ENCODE measurements at regions not wholly inside any gene's neighbourhood (a gene's known extent, or its start where the extent isn't known, plus 50 kb on each side); places are given as distances from the start of the nearest gene placed in this dataset.
"Not testable (repeated sequence)": the region's sequence is repeated elsewhere in the genome, so short reads cannot be mapped to it uniquely, and the experiment has no call there.

DNA sequence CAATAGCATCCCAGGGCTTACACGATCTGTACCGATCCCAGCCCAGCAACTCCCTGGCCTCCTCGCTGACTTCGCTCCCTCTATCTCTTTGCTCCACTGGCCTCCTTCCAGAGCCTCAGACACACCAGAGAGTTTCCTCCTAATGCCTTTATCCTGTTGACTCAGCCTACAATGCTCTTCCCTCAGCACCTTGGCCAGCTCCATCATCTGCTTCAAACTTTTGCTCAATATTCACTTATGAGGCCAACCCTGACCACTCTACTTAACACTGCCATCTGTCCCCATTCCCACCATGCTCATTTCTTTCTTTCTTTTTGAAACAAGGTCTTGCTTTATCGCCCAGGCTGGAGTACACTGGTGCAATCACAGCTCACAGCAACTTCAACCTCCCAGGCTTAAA lies 180.9 kb downstream of the CEP170 start:
- in situ Hi-C loops (cut with HindIII; ENCODE audit: low sequenced_read_pairs): not testable (repeated sequence)

DNA sequence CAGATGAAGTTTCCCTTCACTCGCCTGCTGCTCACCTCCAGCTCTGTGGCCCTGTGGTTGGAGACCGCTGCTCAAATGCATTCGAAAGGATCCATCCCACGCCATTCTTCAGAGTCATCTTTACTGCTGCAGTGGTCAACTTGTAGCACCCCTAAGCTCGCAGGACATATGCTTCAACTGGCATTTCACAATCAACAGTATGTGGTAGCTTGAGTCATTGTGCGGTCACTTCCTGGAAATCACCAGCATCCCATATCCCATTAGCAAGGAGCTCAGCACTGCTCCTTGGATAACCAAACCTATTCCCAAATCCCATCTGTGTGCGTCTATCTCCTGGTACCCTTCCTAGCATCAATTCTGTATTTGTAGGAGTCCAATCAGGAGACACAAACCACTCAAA lies 188.0 kb downstream of the CEP170 start:
- in situ Hi-C loops (cut with HindIII; ENCODE audit: low sequenced_read_pairs): not testable (repeated sequence)

DNA sequence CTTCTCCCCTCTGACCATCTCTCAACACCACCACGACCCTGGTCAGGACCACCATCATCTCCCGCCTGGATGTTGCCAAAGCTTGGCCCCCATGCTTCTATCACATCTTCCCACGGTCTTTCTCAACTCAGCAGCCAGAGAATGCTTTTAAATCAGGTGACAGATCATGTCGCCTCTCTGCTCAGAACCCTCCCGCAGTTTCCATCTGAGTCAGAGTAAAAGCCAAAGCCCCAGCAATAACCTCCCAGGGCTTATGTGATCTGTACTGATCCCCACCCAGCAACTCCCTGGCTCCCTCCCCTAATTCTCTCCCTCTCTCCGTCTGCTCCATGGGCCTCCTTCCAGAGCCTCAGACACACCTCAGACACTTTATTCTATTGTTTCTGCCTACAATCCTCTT lies 193.1 kb downstream of the CEP170 start:
- in situ Hi-C loops (cut with HindIII; ENCODE audit: low sequenced_read_pairs): not testable (repeated sequence)

DNA sequence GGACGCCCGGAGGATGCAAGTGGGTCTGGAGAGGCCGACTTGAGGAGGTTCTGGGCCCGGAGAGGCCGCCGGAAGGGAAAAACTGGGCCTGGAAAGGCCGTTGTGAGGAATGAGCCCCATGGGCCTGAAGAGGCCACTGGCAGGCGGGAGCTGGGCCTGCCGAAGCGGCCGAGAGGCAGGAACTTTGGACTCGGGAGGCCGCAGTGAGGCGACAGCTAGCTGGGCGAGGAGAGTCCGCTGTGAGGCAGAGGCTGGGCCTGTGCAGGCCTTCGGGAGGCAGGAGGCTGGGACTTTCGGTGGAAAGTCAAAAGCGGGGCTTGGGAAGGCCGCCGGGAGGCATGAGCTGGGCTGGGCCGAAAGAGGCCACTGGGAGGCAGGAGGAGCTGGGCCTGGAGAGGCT lies 199.6 kb downstream of the CEP170 start:
- in situ Hi-C loops (cut with HindIII; ENCODE audit: low sequenced_read_pairs): not testable (repeated sequence)

DNA sequence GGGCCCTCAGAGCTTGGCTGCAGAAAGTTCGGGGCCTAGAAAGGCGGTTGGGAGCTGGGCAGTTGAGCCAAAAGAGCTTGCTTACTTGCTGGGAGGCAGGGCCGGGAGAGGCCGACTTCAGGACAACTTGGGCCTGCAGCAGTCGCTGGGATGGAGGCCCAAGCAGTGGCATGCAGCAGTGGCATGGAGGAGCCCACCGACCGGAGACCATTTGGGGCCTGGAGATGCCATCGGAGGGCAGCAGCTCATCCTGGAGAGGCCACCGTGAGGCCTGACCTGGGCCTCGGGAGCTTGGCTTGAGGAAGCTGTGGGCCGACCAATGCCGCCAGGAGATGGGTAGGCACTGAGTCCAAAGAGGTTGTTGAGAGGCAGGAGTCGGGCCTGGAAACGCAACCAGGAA lies 200.0 kb downstream of the CEP170 start:
- in situ Hi-C loops (cut with HindIII; ENCODE audit: low sequenced_read_pairs): not testable (repeated sequence)

DNA sequence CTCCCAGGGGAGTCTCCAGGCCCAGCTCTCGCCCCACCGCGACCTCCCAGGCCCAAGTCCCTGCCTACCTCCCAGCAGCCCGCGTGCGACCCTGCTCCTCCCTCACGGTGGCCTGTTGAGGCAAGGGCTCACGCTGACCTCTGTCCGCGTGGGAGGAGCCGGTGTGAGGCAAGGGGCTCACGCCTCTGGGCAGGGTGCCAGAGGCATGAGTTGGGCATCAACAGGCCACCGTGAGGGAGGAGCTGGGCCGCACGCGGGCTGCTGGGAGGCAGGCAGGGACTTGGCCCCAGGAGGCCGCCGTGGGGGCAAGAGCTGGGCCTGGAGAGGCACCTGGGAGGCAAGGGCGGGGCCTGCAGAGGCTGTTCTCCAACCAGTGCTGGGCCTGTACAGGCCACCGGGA lies 200.4 kb downstream of the CEP170 start:
- in situ Hi-C loops (cut with HindIII; ENCODE audit: low sequenced_read_pairs): not testable (repeated sequence)

DNA sequence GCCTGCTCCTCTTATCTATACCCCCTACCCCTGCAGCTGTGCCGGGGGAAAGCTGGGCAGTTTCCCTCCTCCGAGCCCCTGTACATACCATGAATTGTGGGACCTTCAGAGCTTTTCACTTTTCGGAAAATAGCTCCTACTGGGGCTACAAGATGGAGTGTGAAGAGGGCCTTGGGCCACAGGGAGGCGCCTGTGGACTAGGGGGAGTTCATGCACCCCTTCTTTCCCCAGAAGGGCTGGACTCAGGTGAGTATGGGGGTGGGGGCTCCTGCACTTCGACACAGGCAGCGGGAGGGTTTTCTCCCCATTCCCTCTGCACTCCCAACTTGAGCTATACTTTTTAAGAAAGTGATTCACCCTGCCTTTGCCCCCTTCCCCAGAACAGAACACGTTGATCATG lies 202.0 kb downstream of the CEP170 start:
- in situ Hi-C loops (cut with HindIII; ENCODE audit: low sequenced_read_pairs): not testable (repeated sequence)

DNA sequence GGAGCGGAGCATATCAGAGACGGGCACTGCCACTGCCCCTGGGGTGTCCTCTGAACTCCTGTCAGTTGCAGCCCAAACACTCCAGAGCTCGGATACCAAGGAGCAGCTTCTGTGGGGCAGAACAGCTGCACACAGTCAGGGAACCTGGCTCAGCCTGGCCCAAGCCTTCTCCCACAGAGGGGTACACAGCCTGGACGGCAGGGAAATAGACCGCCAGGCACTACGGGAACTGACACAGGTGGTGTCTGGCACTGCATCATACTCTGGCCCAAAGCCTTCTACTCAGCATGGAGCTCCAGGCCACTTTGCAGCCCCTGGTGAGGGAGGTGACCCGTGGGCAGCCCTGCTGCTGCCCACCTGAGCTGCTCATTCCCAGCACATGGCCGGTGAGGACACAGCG lies 204.5 kb downstream of the CEP170 start:
- in situ Hi-C loops (cut with HindIII; ENCODE audit: low sequenced_read_pairs): not testable (repeated sequence)

DNA sequence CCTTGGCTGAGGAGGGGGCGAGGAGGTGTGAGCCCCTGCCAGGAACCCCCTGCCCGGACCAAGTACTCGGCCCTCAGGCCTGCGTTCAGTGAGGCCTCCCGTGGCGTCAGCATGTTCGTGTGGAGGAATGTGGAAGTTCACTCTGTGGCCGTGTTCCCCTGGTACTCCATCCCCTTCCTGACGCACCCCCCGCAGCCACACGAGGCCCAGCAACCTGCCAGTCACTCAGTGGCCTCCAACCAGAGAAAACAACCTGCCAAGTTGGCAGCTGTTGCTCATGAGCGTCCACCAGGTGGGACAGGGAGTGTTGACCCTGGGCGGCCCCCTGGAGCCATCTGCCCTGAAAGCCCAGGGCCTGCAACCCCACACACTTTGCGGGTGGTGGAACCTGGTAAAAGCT lies 205.4 kb downstream of the CEP170 start:
- in situ Hi-C loops (cut with HindIII; ENCODE audit: low sequenced_read_pairs): not testable (repeated sequence)

DNA sequence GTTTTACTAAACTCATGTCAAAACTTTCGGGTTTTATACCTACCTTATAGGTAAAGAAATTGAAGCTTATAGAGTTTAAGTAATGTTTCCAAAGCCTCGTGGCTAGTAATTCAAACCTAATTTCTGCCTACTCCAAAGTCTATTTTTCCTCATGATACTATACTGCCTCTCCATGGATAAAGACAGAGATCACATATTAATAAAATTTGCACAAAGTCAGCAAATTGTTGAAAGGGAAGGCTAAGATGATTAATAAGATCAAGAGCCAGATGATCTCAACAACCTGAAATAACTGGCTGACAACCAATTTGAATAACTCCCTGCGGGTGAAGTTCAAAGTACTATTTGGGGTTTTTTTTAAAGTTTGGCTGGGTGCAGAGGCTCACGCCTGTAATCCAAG lies 233.7 kb downstream of the CEP170 start:
- in situ Hi-C loops (cut with HindIII; ENCODE audit: low sequenced_read_pairs): not testable (repeated sequence)

DNA sequence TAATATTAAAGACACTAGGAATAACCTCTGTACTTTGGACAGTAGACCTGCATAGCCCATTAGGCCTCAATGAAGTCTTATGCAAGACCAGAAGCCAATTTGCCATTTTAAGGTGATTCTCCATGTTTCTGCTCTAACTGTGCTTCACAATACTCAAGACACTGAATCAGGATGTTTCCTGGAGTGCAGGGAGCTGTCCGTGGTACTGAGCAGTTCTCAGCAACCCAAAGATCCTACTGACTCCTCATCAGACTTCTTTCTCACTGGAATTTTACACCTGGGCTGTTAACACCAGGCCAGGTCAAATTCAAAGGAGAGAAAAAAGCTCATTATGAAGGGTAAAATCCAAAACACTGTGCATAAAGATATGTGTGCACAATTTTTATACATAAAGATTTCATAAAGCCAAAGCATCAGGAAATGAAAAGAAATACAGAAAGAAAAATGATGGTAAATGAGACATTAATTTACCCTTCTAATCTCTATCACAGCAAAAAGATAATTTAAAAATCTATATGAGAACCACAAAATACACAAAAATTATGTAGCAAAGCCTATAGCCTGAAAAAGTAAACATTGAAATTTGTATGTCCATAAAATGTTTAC lies 235.9 kb downstream of the CEP170 start:
- in situ Hi-C loops (cut with HindIII; ENCODE audit: low sequenced_read_pairs): not testable (repeated sequence)

DNA sequence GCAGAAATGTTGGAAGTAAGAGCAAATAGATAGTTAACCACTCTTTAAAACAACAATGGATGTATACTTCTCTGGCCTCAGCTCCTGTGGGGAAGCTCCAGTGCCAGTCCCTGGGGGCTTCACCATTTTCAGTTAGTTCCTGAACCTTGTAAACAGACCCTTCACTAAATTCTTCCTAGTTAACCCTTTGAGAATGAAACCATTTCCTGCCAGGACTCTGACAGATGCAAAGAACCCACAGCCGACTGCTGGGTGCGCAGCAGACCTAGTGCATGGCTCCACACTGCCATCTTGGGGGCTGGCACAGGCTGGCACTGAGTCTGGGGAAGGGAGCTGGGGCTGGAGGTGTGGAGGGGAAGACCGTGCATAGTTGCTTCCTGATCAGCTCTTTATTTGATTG lies 244.4 kb downstream of the CEP170 start:
- in situ Hi-C loops (cut with HindIII; ENCODE audit: low sequenced_read_pairs): not testable (repeated sequence)

DNA sequence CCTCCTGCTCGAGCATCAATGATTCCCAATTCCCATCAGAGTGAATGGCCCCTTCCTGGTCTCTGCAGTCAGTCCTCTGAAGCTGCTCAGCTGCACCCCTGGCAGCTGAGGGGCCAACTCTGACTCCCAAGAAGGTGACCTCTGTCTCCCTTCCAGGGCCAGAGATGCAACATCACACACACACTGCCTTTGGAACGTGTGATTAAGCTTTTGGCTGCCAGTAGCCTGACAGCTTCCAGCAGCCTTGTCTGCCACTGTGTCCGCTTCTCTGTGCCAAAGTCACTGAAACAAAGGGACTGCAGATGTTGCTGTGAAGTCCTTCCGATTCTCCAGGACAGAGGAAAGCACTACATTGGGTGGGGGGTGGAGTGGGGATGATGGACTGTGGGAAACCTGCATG lies 254.1 kb downstream of the CEP170 start:
- in situ Hi-C loops (cut with HindIII; ENCODE audit: low sequenced_read_pairs): not testable (repeated sequence)

DNA sequence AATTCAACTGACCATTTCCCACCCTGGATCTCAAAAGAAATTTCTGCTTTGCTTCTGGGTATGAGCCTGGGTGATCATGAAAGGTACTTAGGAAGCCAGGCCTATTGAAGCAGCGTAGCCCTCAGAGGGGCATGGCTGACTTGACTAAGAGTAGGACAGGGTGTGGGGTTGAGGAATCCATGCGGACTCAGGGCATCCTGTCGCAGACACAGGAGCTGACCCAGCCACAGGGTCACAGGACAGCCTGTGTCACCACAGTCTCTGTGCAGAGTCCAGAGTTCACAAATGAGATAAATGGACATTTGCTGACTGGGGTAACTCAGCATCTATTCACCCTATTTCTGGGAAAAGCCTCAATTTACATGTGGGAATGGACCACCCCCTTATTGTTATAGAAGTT lies 262.3 kb downstream of the CEP170 start:
- in situ Hi-C loops (cut with HindIII; ENCODE audit: low sequenced_read_pairs): not testable (repeated sequence)

DNA sequence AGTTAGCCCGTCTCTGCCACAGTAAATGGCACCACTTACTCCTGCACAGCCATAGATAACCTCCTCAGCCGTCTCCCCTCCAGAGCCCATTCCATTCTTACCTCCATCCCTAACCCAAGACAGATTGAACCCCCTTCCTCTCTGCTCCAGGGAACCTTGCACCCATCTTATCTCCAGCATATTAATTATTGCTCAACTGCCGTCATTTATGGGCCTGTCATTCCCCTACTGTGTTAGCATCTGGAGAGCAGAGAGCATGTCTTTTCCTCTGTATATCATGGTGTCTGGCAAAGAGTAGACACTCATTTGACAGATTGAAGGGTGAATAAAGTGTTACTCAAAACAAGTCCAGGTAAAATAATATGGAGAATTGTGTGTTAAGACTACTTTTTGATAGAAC lies 270.0 kb downstream of the CEP170 start:
- in situ Hi-C loops (cut with HindIII; ENCODE audit: low sequenced_read_pairs): not testable (repeated sequence)

DNA sequence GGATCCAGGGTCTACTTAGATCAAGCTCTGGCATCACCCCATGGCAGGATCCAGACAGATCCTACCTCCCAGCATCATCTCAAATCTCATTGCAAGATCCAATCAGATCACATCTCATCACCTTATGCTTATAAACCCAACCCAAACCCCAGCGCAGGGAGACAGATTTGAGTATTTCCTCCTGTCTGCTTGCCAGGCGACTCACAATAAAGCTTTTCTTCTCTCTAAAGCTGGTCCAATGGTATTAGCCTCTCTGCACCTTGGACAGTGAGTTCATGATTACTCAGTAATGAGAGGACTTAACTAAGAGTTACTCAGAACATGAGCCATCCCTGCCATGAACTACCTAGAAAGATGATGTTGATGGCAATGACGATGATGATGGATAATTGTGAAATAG lies 281.7 kb downstream of the CEP170 start:
- in situ Hi-C loops (cut with HindIII; ENCODE audit: low sequenced_read_pairs): not testable (repeated sequence)

DNA sequence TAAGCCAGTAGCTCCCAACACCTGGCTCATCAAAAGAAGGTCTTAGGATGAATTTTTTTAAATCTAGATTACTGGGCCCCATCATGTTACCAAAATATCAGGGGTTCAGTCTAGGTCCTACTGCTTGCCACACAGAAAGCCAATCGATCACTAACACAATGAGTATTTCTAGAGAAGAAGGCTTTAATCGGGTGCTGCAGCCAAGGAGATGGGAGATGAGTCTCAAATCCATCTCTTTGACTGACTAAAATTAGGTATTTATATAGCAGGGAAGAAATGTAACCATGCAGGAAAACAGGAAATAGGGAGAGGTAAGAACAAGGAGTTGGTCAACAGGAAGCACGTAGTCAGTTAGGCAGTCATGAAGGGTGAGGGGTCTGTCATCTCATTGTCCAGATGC lies 288.2 kb downstream of the CEP170 start:
- in situ Hi-C loops (cut with HindIII; ENCODE audit: low sequenced_read_pairs): no loop called here

DNA sequence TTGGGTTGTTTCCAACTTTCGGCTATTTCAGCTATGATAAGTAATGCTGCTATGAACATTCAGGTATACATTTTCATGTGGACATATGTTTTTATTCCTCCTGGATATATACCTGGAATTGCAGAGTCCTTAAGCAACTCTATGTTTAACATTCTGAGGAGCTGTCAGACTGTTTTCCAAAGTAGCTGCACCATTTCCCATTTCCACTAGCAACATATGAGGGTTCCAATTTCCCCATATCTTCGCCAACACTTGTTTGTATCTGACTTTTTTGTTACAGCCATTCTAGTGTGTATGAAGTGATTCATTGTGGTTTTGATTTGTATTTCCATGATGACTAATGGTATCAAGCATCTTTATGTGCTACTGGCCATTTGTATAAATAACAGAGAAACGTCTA lies 295.7 kb downstream of the CEP170 start:
- in situ Hi-C loops (cut with HindIII; ENCODE audit: low sequenced_read_pairs): not testable (repeated sequence)

DNA sequence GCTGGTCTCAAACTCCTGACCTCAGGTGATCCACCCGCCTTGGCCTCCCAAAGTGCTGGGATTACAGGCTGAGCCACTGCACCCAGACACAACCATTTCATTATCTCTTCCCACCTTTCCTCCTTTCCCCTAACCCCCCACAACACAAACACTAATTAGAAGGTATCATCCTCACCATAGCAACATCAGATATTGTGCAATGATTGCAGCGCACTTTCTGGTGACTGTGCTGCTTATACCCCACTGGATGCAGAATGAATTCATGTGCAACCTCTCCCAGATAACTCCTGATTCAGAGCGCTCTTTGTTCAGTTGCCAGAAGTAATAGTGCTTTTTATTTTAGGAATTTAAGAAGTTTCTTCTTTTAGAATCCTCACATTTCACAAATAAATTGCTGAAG lies 300.1 kb downstream of the CEP170 start:
- in situ Hi-C loops (cut with HindIII; ENCODE audit: low sequenced_read_pairs): not testable (repeated sequence)

DNA sequence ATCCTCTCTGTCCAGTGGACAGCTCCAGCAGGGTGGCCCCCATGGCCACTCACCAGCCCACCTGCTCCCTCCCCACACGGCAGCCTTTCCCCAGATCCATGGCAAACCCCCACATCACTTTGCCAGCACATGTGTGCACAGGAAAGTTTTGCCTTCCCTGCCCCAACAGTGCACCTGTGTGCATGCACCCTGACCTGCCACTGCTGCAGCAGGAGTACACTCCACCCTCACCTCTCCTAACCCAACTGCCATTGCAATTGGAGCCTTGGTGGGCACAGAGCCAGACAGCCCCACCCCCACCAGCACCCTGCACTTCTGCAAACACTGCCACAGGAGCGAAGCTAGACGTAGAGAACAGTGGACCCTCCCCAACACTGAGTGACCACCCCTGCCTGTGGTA lies 308.9 kb downstream of the CEP170 start:
- in situ Hi-C loops (cut with HindIII; ENCODE audit: low sequenced_read_pairs): no loop called here

DNA sequence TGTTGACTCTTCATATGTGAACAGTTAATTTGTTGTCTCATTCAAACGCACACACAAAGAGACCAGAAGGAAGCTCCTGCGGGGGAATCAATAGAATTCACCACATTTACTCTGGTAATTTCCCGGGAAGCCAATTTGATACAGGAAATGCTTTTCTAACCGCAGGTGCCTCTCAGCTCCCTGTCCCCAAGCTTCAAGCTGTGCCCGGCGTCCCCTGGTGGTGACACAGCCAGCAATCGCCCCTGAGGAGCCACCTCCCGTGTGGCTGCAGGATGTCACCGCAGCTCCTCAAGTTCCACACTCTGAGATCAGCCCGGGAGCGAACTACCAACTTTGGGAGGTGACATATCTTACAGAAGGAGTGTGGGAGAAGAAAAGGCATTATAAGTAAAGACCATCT lies 318.4 kb downstream of the CEP170 start:
- in situ Hi-C loops (cut with HindIII; ENCODE audit: low sequenced_read_pairs): not testable (repeated sequence)

DNA sequence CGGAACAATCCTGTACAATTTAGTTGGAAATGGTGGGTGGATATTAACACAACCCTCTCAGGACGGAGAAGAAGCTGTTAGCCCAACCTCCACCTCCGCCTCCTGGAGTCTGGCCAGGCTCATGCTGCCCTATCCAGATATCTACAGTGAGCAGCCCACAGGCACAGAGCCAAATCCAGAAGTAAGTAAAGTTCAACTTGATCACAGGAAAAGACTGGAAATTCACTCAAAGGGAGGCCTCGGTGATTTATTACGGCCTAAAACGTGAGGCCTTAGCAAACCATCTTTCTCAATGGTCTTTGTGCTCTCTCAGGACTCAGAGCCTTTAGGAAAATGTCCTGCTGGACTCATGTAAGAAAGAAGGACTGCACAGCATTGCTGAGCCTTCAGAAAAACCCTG lies 330.4 kb downstream of the CEP170 start:
- in situ Hi-C loops (cut with HindIII; ENCODE audit: low sequenced_read_pairs): not testable (repeated sequence)

DNA sequence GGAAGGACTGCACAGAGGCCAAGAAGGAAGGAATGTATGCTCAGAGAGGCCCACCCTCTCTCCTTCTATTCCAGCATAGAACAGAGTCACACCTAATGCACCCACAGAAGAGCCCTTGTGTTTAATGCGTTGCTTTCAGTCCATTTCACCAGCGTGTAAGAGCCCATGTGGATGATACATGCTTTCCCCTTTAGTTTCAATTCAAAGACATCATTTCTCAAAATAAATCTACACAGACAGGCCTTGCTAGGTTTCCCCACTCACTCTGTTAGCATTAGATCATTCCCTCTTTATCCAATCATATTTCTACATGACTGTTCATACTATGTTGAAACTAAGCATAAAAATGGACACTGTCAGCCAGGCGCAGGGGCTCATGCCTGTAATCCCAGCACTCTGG lies 331.5 kb downstream of the CEP170 start:
- in situ Hi-C loops (cut with HindIII; ENCODE audit: low sequenced_read_pairs): not testable (repeated sequence)

Data from endothelial cell of hepatic sinusoid (primary cell).